Heart left ventricle (tissue), 16 donors: ENCODE measurements at regions not wholly inside any gene's neighbourhood (a gene's known extent, or its start where the extent isn't known, plus 50 kb on each side); places are given as distances from the start of the nearest gene placed in this dataset.

ENCODE experiments used
- ATAC-seq, 4 donors: fragments of 200-7000 bp; cut with Tn5 transposase; one replicate each; pipeline ENCODE4 v1.9.1; 2020 to 2022; ENCODE audit warnings: moderate library complexity in 4 of 4, mild to moderate bottlenecking in 3 of 4, moderate number of reproducible peaks in 1 of 4
- DNase-seq, 5 donors: peaks; one replicate each; pipeline ENCODE4 v3.0.0-alpha.2; 2020
- H3K27ac ChIP-seq, 12 donors: fragments of 200-600 bp; sonication (generic) in 4 of 12; one replicate each; pipeline versions ENCODE4 v1.5.0 to v1.8.0; 2016 to 2022; ENCODE audit warnings: mild to moderate bottlenecking in 2 of 12
- H3K27me3 ChIP-seq, 9 donors: fragments of 200-600 bp; sonication (generic) in 2 of 9; one replicate each; pipeline versions ENCODE4 v1.5.1 to v1.8.0; 2016 to 2022; ENCODE audit warnings: mild to moderate bottlenecking in 3 of 9
- H3K36me3 ChIP-seq, 9 donors: fragments of 200-600 bp; sonication (generic) in 2 of 9; one replicate each; pipeline versions ENCODE4 v1.5.0 to v1.8.0; 2018 to 2022; ENCODE audit warnings: mild to moderate bottlenecking in 2 of 9
- H3K4me1 ChIP-seq, 12 donors: fragments of 200-600 bp; sonication (generic) in 4 of 12; one replicate each; pipeline versions ENCODE4 v1.5.0 to v1.8.0; 2016 to 2022; ENCODE audit warnings: mild to moderate bottlenecking in 3 of 12
- H3K4me3 ChIP-seq, 12 donors: fragments of 200-600 bp; sonication (generic) in 4 of 12; one replicate each; pipeline versions ENCODE4 v1.5.0 to v1.8.0; 2017 to 2022; ENCODE audit warnings: mild to moderate bottlenecking in 9 of 12, moderate library complexity in 4 of 12
- H3K9me3 ChIP-seq, 12 donors: fragments of 200-600 bp; sonication (generic) in 4 of 12; one replicate each; pipeline versions ENCODE4 v1.5.0 to v1.8.0; 2016 to 2022; ENCODE audit warnings: mild to moderate bottlenecking in 1 of 12
- POLR2A ChIP-seq, 2 donors: fragments of 450-650 bp; IDR thresholded peaks; one replicate each; pipeline ENCODE4 v1.6.1; 2017; ENCODE audit warnings: antibody characterized with exemption in 2 of 2, mild to moderate bottlenecking in 2 of 2, moderate library complexity in 2 of 2
- WGBS, 4 donors: extraction: QIAGEN DNeasy Blood & Tissue Kit in 2 of 4; methylation state at CpG; one replicate each; pipeline versions ENCODE4 v1.1.5 to v1.1.7; 2013 to 2018; 5-methylcytosine and 5-hydroxymethylcytosine counted together
- intact Hi-C, 10 donors: fragments of 100-400 bp; cut with DNase I; formaldehyde crosslinking; loops; one replicate each; pipeline versions ENCODE4 v1.11.1 to v1.14.2; 2022
- TF ChIP-seq, protein P1 (sequence below), 12 donors: fragments of 200-600 bp; sonication (generic) in 4 of 12; IDR thresholded peaks; one replicate each; pipeline versions ENCODE4 v1.5.0 to v1.8.0; 2018 to 2022; ENCODE audit warnings: antibody characterized with exemption in 12 of 12, mild to moderate bottlenecking in 5 of 12
- donor health status: ischemic (EF 13 %, LVEDD 7.1; RV severe dilation, severe dysfunction).
- donor health status: healthy with polysubstance abuse.
- donor health status: DM: no; HTN: yes; CAD: no.
- donor health status: DM: no; HTN: no; CAD: no.
- donor health status: ischemic (EF 25% LVEDD 6.9; RV normal size, moderate dysfunction).
- donor health status: ischemic (EF 25% LVEDD 5.7; RV mildly dilated, moderate dysfunction).
- donor health status: healthy.
- donor health status: DM: yes; HTN: yes; CAD: no.
- donor health status: ischemic (EF 35%, LVEDD 5.7; RV mildly dilated, moderate dysfunction).
- donor health status: nonischemic (EF 11% LVEDD 7.7; RV severe dilation, severe dysfunction).
- donor health status: DM: yes; HTN: yes; CAD: no.
- donor health status: PGD.
- donor health status: ischemic (EF 29% LVEDD 5.4; RV normal size, mild dysfunction).
- donor health status: nonischemic (EF 23%, LVEDD 6.1; RV moderate dilation, normal function).

DNA sequence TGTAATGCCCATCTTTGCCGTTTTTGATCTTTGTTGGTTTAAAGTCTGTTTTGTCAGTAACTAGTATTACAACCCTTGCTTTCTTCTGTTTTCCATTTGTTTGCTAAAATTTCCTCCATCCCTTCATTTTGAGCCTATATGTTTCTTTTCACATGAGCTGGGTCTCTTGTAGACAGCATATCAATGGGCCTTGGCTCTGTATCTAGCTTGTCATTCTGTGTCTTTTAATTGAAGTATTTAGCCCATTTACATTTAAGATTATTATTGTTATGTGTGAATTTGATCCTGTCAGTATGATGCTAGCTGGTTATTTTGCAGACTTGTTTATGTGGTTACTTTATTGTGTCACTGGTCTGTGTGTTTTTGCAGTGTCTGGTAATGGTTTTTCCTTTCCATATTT lies 913.2 kb downstream of the TRHDE start:
- DNase-seq (no peak), ATAC-seq (no peak)
- Histone ChIP-seq H3K4me1 (no peaks in the 10 kb centered on the region), H3K36me3 (no peaks in the 10 kb centered on the region), H3K27ac (no peak overlapping the region), H3K9me3 (peaks cover 0 to 38% (median 18%) of the 10 kb centered on the region in 12 donors), H3K4me3 (no peak overlapping the region), H3K27me3 (no peaks in the 10 kb centered on the region)
- WGBS, 4 donors, result 69 to 78% (median 74%) methylated on average over 1 of the region's 1 CpG
- TF ChIP-seq, protein P1, sequence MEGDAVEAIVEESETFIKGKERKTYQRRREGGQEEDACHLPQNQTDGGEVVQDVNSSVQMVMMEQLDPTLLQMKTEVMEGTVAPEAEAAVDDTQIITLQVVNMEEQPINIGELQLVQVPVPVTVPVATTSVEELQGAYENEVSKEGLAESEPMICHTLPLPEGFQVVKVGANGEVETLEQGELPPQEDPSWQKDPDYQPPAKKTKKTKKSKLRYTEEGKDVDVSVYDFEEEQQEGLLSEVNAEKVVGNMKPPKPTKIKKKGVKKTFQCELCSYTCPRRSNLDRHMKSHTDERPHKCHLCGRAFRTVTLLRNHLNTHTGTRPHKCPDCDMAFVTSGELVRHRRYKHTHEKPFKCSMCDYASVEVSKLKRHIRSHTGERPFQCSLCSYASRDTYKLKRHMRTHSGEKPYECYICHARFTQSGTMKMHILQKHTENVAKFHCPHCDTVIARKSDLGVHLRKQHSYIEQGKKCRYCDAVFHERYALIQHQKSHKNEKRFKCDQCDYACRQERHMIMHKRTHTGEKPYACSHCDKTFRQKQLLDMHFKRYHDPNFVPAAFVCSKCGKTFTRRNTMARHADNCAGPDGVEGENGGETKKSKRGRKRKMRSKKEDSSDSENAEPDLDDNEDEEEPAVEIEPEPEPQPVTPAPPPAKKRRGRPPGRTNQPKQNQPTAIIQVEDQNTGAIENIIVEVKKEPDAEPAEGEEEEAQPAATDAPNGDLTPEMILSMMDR (IDR thresholded peaks at IDR 0.05), result no peak
- no peak for TF ChIP-seq POLR2A (IDR thresholded peaks at IDR 0.05)
- intact Hi-C loops, result no loop called here

DNA sequence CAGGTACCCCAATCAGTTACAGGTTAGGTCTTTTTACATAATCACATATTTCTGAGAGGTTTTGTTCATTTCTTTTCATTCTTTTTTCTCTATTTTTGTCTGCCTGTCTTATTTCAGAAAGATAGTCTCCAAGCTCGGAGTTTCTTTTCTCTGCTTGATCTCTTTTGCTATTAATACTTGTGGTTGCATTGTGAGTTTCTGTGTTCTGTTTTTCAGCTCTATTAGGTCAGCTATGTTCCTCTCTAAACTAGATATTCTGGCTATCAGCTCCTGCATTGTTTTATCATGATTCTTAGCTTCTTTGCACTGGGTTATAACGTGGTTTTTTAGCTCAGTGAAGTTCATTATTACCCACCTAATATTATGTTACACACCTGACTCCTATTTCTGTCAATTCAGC lies 914.1 kb downstream of the TRHDE start:
- H3K4me3 ChIP-seq, result no peak overlapping the region
- ATAC-seq (no peak), DNase-seq (no peak)
- 52 to 57% (median 56%) methylated on average over 2 of the region's 2 CpGs for WGBS, 4 donors
- no peaks in the 10 kb centered on the region for H3K27me3 ChIP-seq
- no peak overlapping the region for H3K27ac ChIP-seq
- peaks cover 0 to 38% (median 18%) of the 10 kb centered on the region in 12 donors for H3K9me3 ChIP-seq
- intact Hi-C loops, result no loop called here
- TF ChIP-seq, protein P1 (IDR thresholded peaks at IDR 0.05), result no peak
- no peak for TF ChIP-seq POLR2A (IDR thresholded peaks at IDR 0.05)
- H3K36me3 ChIP-seq, result no peaks in the 10 kb centered on the region
- no peaks in the 10 kb centered on the region for H3K4me1 ChIP-seq

DNA sequence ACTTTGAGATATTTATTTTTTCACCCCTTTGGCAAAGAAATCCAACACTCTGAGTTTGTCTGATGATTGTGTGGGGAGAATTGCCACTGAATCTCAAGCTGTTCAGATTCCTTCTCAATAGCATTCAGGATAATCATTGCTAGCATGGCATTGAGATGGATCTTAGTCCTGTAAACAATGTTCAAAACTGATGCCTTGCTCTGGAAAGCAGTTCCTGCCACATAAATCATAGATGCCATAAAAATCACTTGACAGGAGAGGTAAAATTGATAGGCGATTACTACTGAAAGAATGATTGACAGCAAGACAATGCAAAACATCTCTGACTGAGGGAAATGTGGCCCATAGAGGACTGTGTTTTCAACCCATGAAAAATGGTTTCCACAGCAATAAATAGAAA lies 915.6 kb downstream of the TRHDE start:
- DNase-seq (no peak), ATAC-seq (no peak)
- Histone ChIP-seq H3K9me3 (peaks cover 0 to 40% (median 19%) of the 10 kb centered on the region in 12 donors), H3K4me1 (no peaks in the 10 kb centered on the region), H3K4me3 (no peak overlapping the region), H3K27me3 (no peaks in the 10 kb centered on the region), H3K36me3 (no peaks in the 10 kb centered on the region), H3K27ac (no peak overlapping the region)
- no peak for TF ChIP-seq POLR2A (IDR thresholded peaks at IDR 0.05)
- intact Hi-C loops, result no loop called here
- 80 to 90% (median 81%) methylated on average over 1 of the region's 1 CpG for WGBS, 4 donors

DNA sequence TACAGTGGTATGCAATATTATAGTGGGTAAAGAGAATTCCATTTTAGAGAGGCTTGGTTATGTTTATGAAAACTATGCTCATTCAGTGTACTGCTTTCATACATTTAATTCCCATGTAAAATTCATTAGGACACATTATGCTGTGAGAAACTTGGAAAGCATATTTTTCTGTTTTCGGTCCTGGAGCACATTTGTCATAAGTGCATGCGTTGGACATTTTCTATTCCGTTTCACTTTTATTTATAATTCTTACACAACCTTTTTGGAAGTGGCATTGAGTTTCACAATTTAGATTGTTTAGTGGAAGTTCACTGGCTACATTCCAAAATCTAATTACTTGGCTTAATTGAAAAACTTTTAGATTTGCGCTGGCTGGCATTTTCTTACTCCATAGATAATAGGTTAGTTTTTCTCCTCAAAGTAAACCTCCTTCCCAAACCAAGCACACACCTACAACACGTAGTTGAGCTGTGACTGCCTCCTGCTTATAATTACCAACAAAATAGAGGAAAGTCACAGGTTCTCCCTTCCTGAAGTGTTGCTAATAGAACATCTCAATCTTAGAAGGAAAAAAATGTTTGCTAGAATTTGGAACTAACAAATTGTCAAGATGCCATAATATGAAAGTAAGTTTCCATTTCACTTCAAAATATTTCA lies 938.5 kb downstream of the TRHDE start:
- Histone ChIP-seq H3K4me1 (no peaks in the 10 kb centered on the region), H3K36me3 (no peaks in the 10 kb centered on the region), H3K4me3 (no peak overlapping the region), H3K9me3 (peaks cover 0 to 9% (median 0%) of the 10 kb centered on the region in 12 donors), H3K27me3 (no peaks in the 10 kb centered on the region), H3K27ac (no peak overlapping the region)
- no peak for ATAC-seq
- intact Hi-C loops, result no loop called here
- no peak for DNase-seq
- no peak for TF ChIP-seq POLR2A (IDR thresholded peaks at IDR 0.05)
- TF ChIP-seq, protein P1 (IDR thresholded peaks at IDR 0.05), result no peak
- WGBS, 4 donors, result 78 to 88% (median 82%) methylated on average over 5 of the region's 5 CpGs

DNA sequence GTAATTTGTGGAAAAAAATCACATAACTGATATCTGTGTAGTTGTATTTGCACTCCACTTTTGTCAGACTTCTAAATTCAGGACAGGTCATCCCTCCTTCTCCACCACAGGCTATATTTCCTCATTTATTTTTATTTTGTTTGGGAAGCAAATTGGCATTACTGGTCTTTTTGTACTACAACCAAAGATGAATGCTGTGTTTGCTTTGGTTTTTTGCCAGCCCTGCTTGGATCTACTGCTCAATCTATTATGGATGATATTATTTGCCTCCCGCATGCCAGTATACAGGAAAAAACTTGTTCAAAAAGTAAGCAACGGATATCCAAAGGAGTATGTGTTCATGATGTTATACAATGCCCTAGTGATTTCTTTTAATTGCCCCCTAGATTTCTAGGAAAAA lies 948.8 kb downstream of the TRHDE start:
- no peak for TF ChIP-seq POLR2A (IDR thresholded peaks at IDR 0.05)
- TF ChIP-seq, protein P1 (IDR thresholded peaks at IDR 0.05), result no peak
- no peaks in the 10 kb centered on the region for H3K27me3 ChIP-seq
- no peak overlapping the region for H3K4me3 ChIP-seq
- 74 to 85% (median 77%) methylated on average over 2 of the region's 2 CpGs for WGBS, 4 donors
- H3K9me3 ChIP-seq, result peaks cover 0 to 20% (median 0%) of the 10 kb centered on the region in 12 donors
- no peaks in the 10 kb centered on the region for H3K4me1 ChIP-seq
- H3K36me3 ChIP-seq, result no peaks in the 10 kb centered on the region
- intact Hi-C loops, result no loop called here
- ATAC-seq (no peak), DNase-seq (no peak)
- no peak overlapping the region for H3K27ac ChIP-seq
